Head of caudate nucleus (tissue), 42 donors: ENCODE measurements at regions not wholly inside any gene's neighbourhood (a gene's known extent, or its start where the extent isn't known, plus 50 kb on each side); places are given as distances from the start of the nearest gene placed in this dataset.
"Not testable (repeated sequence)": the region's sequence is repeated elsewhere in the genome, so short reads cannot be mapped to it uniquely, and the experiment has no call there.

Experiments used
- DNase-seq, 42 donors: peaks; one replicate each; pipeline versions ENCODE4 v3.0.0 to v3.0.0-alpha.2; 2020 to 2021; ENCODE audit warnings: mixed read lengths in 7 of 42
- intact Hi-C: fragments of 100-400 bp; cut with DNase I; formaldehyde crosslinking; loops from one replicate; pipeline ENCODE4 v1.15.0; 2022

DNA sequence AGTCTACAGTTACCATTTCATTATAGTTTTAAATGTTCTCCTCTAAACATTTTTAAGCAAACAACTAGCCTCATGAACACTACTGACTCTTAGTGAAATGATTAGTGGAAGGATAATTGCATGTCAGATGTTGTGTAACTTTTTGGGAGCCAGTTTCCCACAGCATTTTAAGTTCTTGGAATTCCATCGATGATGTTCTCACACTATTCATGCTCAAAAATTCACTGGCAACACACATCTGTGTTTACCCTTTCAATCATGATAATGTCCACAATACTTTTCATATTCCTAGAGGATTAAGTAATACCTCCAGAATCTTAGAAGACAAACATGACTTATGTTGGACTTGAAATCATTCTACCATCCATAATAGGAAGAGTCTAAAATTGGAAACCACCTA lies 678.1 kb upstream of the ID4 start:
- intact Hi-C loops: no loop called here
- no peak for DNase-seq

- intact Hi-C loops: no loop called here
- DNase-seq: no peak
Observed at GRCh38 chr6:19159561-19159960, 677.6 kb upstream of the ID4 start.

GRCh38 chr6:19160081-19160730 lies 677.0 kb upstream of the ID4 start:
- intact Hi-C loops: no loop called here
- no peak for DNase-seq

- intact Hi-C loops: no loop called here
- no peak for DNase-seq
Observed at GRCh38 chr6:19167251-19167650, 669.9 kb upstream of the ID4 start.

GRCh38 chr6:19169366-19169765 lies 667.8 kb upstream of the ID4 start:
- intact Hi-C loops: no loop called here

GRCh38 chr6:19175023-19175422 lies 662.1 kb upstream of the ID4 start:
- intact Hi-C loops: no loop called here
- no peak for DNase-seq

More at GRCh38 chr6:19169366-19169765, 667.8 kb upstream of the ID4 start:
- no peak for DNase-seq

- peak in 26 of 42 donors; percentile 1 to 54 (median 17) for DNase-seq
- intact Hi-C loops: no loop called here
Observed at GRCh38 chr6:19180348-19181072, 656.7 kb upstream of the ID4 start.

- intact Hi-C loops: no loop called here
- no peak for DNase-seq
Observed at GRCh38 chr6:19181211-19181610, 656.0 kb upstream of the ID4 start.

DNA sequence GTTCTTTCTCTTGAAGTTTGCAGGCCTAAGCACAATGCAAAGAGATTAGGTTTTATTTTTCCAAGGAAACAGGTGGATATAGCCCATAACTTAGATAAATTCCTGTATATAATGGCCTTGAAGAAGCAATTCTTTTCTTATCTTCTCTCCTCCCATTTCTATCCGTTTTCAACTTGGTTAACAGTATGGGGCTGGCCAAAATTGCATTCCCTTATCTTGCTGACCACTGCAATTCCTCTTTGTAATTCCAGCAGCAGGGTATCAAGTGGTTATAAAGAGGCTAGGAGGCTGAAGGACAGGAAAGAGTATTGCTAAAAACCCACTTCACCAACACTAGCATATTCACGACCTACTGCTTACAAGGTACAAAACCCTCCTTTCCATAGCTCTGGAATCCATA lies 643.5 kb upstream of the ID4 start:
- intact Hi-C loops: no loop called here

DNA sequence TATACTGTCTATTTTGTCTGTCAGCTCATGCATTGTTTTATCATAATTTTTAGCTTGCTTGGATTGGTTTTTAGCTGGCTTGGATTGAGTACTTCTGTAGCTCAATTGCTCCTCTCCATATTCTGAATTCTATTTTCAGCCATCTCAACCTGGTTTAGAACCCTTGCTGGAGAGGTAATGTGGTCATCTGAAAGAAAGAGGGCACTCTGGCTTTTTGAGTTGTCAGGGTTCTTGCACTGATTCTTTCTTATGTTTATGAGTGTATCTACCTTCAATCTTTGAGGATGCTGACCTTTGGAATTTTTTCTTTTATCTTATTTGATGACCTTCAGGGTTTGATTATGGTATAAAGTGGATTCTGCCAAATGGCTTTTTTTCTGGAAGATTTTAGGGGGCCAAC lies 632.7 kb upstream of the ID4 start:
- intact Hi-C loops: no loop called here
- no peak for DNase-seq

More for the DNA sequence above, 643.5 kb upstream of the ID4 start:
- no peak for DNase-seq

GRCh38 chr6:19205076-19205475 lies 632.1 kb upstream of the ID4 start:
- DNase-seq: no peak
- intact Hi-C loops: no loop called here

DNA sequence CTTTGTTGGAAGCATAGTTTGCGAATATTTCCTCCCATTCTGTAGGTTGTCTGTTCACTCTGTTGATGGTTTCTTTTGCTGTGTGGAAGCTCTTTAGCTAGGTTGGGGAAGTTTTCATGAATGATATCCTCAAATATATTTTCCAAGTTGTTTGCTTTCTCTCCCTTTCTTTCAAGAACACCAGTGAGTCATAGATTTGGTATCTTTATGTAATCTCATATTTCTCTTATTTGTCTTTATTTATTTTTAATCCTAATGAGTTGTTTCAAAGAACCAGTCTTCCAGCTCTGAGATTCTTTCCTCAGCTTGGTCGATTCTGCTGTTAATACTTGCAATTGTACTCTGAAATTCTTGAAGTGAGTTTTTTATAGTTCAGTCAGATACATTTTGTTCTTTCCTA lies 628.0 kb upstream of the ID4 start:
- intact Hi-C loops: no loop called here
- DNase-seq: no peak

DNA sequence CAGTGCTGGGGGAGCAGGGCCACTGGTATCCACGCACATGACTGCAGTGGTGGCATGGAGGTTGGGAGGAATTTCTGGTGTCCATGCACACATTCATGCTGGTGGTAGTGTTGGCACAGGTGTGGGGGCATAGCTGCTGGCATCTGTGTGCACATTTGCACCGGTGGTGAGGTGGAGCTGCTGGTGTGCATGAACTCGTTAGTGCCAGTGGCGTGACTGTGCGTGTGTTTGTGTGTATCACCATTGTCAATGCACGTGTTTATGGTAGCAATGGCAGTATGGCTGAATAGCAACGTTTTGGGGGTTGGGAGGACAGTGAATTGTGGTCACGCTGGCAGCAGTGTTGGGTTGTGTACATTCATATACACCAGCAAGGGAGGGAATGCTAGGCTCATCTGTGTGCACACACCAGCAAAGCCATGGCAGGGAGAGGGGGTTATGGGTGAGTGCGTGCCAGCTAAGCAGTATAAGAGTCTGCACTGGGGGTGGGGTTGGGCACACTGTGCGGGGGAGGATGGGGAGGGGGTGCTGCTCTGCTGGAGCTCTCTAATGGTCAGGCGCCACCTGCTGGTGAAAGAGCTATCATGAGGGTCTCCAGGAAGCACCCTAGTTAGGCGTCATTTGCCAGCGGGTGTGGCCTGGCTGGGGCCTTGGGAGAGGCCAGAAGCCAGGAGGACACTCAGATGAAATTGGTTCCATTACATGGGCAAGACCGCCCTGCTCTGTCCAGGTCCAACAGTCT lies 626.1 kb upstream of the ID4 start:
- intact Hi-C loops: no loop called here
- DNase-seq: peak in 35 of 42 donors; percentile 5 to 81 (median 34)

- no peak for DNase-seq
- intact Hi-C loops: no loop called here
Observed at GRCh38 chr6:19214231-19214630, 622.9 kb upstream of the ID4 start.

GRCh38 chr6:19219931-19220330 lies 617.2 kb upstream of the ID4 start:
- no peak for DNase-seq
- intact Hi-C loops: no loop called here

GRCh38 chr6:19231878-19232561 lies 605.1 kb upstream of the ID4 start:
- intact Hi-C loops: no loop called here
- peak in 36 of 42 donors; percentile 4 to 67 (median 36) for DNase-seq

DNA sequence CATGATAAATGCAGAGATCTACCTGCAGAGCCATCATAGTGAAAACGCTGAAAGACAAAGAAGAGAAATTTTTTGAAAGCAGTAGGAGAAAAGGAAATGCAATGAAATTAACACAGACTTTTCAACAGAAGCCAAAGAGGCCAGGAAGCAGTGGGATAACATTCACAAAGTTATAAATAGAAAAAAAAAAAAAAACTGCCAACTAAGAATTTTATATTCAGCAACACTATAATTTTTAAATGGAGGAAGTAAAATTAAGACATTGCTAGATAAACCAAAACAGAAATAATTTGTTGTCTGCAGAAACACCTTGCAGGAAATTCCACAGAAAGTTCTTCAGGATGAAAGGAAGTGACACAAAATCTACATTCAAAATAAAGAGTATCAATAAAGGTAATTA lies 591.5 kb upstream of the ID4 start:
- DNase-seq: no peak
- intact Hi-C loops: no loop called here

- intact Hi-C loops, DNase-seq: not testable (repeated sequence)
Observed at GRCh38 chr6:19247181-19247580, 590.0 kb upstream of the ID4 start.

DNA sequence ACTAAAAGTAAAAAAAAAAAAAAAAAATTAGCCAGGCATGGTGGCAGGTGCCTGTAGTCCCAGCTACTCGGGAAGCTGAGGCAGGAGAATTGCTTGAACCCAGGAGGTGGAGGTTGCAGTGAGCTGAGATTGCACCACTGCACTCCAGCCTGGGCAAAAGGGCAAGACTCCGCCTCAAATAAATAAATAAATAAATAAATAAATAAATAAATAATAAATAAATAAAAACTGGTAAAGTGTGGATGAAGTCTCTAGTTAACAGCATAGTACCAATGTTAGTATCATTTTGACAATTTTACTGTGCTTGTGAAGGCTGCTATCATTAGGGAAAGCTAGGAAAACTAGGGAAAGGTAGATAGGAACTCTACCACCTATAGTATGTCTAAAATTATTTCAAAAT lies 581.0 kb upstream of the ID4 start:
- DNase-seq, intact Hi-C loops: not testable (repeated sequence)

DNA sequence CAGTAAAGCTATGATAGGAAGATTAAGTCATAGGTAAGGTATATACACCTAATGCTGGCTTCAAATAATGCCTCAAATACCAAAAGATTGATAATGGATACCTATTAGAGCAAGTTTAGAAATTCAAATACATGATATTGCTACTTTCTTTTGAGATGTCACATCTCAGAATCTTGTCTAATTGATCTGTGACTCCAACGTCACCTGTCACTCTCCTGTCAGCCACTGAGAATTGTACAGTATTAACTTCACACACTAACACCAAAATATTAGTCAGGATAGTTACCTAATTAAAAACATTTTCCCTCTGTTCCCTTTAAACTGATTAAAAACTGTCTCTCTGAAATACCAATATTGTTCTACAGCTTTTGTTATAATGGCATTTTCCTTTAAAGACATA lies 575.5 kb upstream of the ID4 start:
- intact Hi-C loops: no loop called here

More for the DNA sequence above, 575.5 kb upstream of the ID4 start:
- no peak for DNase-seq
